Left kidney (tissue), 1 donor: ENCODE measurements at regions not wholly inside any gene's neighbourhood (a gene's known extent, or its start where the extent isn't known, plus 50 kb on each side); places are given as distances from the start of the nearest gene placed in this dataset.

Experiments used
- DNase-seq: peaks from one replicate; pipeline ENCODE4 v3.0.0-alpha.2; 2013

DNA sequence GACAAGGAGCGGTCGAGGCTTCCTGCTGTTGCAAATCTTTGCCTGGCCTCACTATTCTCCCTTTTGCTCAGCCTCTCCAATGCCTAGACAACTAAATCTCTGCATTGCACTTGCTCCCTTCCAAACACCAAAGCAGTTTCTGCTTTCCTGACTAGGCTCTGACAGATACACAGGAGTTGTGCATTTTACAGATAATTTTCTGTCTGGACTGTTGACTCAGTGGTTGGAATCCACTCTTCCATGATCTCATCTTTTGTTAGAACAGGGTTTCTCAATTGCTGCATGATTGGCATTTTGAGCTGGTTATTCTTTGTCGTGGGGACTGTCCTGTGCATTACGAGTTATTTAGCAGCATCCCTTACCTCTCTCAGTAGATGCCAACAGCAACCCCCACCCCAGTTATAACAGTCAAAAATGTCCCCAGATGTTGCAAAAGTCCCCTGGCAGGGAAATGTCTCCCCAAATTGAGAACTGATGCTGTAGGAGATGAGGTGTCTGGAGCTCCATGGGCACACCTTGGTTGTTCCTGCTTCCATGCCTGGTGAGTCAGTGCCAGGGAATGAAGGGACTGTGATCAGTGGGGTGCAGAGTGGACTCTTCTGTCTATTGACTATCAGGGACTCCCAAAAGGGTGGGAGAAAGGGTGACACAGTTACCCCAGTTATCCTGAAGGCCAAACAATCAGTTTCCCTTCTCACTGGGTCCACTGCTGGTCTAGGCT lies 557.4 kb upstream of the PSMD7 start:
- DNase-seq = no peak

DNA sequence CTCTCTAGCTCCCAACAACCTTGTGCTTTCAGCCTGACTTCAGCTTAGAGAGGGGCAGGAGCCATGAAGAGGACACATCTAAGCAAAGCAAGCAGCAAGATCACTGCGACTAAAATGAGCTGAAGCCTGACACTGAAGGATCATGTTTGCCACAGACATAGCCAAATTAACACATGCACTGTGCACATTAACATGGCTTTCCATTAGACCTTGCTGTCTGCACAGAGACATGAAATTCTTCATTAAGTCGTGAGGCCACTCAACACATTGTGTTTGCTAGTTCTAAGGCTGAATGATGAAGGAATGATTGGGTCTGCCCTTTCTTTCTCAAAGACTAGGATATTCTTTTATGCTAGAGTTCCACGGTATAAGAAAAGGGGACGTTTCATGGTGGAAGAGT lies 558.3 kb upstream of the PSMD7 start:
- no peak for DNase-seq

DNA sequence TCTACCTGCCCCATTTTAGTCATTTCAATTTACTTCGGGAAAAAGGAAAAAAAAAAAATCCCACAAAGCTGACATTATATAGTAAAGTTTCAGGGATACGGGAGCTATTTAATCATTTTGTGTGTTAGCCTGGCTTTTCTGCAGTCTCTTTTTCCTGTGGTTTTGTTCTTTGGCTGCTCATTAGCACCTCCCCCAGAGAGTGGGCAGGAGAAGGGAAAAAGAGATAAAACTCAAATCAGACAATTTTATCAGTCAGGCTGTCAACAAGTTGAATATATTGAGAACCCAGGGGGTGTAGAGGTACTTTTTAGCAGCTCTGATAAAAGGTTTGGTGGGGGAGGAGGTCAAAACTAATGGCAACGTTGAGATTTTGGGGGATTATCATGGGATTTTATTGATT lies 559.0 kb upstream of the PSMD7 start:
- DNase-seq = no peak

DNA sequence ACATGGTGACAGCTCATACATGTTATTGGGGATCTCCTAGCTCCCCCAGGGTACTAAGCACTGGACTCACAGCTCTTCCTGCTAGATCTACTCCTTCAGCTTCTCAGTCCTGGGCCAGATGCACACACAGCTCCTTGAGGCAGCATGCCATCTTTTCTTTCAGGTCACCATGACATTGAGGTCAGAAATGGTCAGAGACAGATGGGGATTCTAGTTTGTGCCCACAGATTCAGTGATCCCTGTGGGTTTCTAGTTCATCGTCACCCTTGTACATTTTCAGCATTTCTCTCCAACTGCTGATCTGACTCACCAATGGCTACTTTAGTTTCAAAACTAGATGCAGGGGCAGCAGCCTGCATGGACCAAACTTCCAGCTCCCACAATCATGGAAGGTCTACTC lies 560.7 kb upstream of the PSMD7 start:
- no peak for DNase-seq

DNA sequence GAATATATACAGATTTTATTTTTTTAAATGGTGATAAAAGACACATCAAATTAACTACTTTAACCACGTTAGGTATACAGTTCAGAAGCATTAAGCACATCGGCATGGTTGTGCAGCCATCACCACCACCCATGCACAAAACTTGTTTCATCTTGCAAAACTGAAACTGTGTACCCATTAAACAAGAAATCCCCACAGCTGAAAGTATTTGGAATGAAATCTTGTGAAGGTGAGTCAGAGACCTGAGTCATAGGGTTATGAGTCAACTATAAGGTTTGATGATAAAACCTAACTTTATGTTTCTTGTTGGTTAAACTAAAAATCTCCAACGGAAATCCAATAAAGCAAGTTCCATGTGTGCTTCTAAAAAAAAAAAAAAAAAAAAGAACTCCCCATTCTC lies 561.6 kb upstream of the PSMD7 start:
- DNase-seq = no peak

DNA sequence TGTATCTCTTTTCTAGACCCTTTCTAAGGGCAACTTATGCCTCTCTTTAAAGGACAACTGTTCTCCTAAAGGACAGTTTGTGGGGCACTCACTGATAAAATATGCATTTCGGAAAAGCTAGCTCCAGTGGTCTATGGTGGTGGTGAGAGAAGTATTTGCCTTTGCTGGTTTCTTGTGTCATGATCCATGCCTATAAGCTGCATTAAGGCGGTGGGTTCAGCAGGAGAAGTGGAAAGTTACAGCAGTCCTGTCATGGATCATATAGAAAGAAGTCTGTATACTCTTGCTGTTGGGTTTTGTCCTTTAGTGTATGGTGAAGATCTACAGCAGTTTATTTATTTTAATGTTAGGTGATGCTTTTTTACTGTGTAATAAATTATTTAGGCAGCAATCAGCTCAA lies 563.9 kb upstream of the PSMD7 start:
- DNase-seq = no peak

DNA sequence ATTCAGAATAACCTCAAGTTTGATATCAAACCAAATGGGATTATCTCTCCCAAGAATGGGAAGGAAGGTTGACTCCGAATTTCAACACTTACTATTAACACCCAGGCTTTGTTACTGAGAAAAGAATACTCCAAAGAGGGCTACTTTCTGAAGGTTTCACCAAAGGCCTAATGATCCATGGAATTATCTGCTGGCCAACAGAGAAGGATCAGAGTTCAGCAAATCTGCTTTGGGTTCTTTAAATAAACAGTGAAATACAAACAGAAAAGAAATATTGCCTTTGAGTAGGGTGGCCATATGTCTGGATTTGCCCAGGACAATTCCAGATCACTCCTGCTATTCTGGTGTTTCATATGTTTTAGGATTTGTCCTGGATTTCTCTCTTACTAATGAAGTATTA lies 564.5 kb upstream of the PSMD7 start:
- DNase-seq = no peak

DNA sequence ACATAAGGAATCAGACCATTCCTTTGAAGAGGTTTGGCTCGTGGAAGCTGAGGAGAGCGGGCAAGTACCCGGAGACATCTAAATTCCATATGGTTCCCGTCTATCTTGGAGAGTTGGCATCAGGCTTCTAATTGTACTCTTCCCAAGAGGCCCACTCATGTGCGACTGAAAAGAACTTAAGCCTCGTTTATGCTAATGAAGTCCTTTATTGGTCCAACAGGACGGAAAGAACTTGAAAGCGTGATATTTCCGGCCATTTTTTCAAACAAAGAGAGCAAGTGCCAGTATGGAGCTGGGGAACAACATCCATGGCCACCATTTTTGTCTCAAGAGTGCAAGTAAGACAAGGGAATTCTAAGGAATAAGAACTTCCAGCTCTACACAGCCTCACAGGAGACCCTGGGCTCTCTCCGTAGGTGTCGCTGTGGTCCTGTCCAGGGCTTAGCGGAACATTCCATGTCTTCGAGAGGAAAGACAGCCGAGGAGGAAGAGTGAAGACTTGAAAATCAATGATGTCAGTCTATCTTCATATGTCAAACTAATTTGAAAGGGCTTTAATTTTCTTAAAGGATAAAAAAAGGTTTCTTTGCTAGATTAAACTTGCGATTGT lies 566.0 kb upstream of the PSMD7 start:
- no peak for DNase-seq

DNA sequence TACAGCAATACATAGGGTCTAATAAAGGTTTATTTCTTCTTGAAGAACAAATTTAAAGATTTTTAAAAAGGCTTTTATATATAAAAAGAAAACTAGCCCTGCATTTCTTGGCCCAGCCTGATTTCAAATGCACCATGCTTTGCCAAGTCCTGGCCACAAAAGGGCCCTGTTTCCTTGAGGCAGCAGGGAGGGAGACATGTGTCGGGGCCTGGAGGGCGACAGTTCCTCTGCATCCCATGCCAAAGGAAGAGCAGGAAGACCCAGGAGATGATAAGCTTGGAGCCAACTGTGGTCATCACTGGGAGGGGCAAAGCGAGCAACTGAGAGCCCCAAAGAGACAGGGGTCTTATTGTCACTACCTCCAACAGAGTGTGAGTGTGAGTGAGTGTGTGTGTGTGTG lies 571.5 kb upstream of the PSMD7 start:
- DNase-seq = no peak

DNA sequence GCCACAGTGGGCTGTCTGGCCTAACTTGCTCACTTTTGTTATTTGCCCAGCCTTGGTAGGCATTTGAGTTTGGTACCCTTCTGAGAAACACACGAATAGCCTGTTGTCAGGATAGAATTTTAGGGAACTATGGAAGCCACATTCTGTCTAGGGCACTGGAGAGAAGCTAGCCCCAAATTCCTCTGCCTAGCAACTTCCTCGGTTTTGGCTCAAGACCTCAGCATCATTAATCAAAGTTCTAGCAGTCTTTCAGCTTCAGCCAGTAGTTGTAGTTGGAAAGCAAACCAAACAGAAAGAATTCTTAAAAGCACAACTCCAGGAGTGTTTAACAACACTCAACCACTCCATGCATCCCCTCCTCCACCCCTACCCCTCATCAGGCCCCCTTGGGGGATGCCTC lies 572.1 kb upstream of the PSMD7 start:
- no peak for DNase-seq

DNA sequence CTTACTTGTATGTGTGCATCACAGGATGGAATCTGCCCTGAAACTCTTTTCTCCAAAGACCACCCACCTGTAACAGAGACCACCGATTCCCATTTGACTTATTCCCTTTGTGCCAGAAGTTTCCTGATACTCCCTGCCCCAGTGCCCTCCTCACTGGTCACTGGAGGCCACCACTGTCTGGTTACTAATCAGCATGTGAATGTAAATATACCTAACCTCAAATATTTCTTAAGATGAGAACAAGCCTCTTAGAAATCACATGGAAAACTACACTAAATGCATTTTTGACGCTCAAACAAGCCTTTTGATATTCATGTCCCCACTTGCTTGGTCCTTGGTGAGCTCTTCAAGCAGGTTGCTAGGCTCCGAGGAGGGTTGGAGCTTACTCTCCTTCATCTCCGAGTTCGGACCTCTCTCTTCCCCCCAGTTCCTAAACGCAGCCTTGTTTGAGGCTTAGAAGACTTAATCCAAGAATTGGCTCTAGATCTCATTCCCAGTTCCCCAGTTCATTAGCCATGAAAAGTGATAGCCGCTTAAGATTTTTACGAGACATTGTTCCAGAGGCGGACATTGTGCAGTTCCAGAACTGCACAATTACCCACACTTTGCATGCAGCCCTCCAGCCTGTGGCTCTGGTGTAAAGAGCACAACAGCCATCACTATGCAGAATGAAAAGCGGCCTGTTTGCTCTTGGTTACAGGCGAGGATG lies 579.2 kb upstream of the PSMD7 start:
- no peak for DNase-seq

DNA sequence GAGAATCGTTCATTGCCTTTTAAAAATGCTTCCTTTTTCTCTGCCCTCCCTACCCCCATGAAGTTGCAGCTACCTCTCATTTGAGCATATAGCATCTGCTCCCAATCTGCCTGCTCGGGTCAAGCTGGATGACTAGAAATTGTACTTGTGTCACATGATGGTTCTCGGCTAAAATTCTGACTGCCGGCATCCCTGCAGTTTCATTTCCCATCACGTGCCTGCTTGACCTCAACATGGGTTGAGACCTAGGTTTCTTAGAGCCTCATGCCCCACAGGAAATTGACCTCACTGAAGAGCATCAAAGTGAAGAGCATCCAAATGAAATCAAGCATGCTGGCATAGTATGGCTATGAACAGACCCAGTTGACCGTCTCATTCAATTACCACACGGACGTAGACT lies 581.6 kb upstream of the PSMD7 start:
- no peak for DNase-seq

DNA sequence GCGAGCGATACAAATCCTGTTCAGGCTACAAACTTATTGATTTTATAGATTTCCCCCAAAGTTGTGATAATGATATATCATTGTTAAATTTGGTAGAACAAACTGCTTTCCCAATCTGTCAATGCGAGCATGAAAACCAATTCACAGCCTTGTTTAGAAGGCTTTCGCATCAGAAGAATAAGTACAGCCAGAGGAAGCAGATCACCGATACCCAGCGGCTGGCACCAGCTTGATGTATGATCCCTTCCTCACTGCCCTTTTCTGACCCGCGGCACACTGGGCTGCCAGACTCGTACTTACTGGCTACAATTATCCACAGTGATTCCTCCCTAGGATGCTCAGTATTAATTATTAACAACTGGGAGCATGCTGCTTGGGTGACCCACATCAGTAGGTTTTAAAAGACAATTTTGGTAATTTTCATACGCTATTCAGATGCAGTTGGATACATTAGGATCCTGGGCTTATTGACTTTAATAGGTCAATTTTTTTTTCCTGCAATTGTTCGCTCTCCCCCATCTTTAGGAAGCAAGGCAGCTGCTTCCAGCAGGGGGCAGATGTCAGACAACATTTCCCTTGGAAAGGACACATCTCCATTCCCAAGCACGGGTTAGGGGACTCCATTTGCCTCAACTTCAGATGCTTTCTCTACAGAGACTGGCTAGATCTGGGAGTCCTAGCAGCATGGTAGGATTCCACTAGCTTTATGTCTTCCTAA lies 582.7 kb upstream of the PSMD7 start:
- peak; percentile 18 for DNase-seq

DNA sequence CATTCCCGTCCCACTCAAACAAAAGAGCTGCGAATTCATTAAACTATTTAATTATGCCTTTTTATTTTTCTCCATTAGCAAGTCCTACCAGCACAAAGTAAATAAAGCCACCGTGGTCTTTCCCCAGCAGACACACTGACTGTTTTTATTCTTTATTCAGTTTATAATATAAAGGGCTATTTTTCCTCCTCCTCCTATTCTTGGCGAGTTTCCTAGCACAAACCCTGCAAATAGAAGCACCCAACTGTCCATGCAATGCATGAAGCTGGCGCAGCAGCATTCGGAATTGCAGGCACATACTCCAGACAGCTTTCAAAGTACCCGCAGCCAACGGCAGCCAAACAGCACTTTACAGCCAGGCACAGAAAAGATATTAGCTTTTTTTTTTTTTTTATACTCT lies 583.4 kb upstream of the PSMD7 start:
- no peak for DNase-seq

DNA sequence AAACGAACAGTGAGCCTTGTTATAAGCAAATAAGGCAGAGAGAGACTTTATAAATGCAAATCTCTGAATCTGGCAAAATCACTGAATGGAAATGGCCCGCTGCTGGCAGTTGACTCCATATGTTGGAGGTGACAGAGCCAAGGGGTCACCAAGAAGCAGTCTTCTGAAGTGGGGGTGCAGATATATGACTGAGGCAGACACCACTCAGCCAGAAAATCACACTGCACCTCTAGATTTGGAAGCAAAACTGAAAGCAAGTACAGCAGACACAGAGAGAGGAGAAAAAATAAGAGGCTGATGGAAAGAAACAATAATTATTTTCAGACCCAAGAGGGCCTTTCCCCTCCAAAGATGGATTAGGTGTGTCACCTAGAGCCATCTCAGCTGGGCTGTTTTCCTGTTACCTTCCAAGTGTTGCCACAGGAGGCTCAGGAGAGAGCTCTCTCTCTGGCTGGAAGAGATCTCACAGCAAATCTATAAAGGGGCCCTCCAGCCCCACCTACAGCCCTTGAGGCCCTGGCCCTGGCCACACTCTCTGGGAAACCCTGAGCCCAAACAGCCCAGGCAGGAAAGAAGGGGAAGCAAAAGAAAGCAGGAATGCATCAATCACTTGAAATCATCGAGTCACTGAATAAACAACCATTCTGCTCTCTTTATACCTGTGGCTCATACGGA lies 585.1 kb upstream of the PSMD7 start:
- DNase-seq = no peak

DNA sequence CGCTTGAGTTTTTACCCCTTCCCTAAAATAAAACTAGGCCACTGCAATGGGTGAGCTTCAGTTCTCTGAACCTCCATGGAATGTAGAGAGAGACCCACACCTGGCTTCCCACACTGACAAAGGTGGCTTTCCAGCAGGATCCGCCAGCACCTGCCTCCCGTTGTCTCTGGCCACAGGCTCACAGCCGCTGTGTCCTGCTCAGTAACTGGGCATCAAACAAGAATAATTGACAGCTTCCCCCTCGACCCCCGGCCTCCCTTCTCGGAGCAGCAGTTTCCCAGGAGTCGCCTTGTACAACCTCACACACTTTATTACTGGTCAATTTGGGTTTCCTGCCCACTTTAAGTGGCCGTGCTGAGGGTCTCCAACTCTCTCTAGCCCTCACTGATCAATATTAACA lies 586.1 kb upstream of the PSMD7 start:
- no peak for DNase-seq

DNA sequence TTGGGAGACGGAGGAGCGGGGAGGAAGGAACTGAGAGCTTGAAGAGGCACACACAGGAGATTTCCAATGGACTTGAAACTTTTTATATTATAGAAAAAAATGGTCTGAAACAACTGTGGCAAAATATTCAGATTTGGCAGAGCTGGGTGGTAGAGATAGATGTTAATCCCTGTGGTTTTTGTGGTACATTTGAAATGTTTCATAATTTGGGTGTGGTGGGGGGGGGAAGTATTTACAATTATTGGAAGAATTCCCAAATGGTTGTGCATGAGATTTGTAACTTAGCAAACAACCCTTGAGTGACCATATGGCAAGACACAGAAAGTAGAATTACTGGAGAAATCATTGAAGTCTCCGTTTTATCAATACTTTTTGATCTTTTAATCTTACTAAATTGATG lies 588.8 kb upstream of the PSMD7 start:
- DNase-seq = no peak

DNA sequence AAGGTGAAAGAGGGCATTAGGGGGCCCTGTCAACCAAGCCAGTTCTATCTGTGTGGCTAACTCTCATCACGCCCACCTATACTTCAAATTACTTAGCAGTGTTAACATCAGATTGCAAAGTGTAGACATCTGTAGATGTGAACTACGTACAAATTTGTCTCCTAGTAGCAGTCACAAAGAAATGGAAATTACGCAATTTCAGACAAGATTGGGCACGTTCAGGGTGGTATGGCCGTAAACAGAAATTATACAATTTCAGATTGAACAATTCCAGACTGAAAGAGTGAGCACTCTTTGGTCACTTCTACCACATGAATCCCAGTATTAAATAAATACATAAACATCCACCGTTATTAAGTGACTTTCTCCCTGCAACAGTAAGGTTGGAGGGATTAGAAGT lies 592.7 kb upstream of the PSMD7 start:
- DNase-seq = no peak

DNA sequence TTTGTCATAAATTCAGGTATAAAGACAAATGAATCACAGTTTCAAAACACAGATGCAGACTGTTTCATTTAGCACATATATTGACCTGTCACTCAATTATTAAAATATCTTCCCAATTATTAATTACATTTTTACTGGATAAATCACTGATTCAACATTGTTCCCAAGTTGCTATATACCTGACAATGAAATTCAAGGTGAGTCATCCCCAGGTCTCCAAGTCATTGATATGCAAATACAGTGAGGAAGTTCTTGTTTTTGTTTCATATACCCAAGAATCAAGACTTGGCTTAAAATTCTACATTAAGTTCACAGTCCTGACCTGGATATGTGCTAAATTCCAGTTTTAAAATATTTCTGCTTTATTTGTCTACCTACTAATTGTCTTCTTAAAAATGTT lies 599.3 kb upstream of the PSMD7 start:
- no peak for DNase-seq

DNA sequence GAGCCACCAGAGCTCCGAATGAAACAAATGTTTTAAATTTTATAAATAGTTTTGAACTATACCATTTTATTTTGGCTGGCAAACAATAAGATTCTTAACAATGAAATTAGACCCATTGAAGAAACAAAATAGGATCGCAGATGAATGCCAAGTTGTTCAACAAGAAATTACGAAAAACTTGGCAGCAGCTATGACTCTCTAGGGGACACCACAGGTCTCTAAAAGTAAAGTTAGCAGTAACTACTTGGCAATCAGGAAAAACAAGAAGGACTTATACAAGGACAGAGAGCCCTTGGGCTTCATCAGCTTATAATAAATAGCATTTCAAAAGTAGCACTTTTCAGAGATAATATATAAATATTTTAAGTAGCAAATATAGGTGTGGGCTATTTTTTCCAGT lies 603.8 kb upstream of the PSMD7 start:
- no peak for DNase-seq

DNA sequence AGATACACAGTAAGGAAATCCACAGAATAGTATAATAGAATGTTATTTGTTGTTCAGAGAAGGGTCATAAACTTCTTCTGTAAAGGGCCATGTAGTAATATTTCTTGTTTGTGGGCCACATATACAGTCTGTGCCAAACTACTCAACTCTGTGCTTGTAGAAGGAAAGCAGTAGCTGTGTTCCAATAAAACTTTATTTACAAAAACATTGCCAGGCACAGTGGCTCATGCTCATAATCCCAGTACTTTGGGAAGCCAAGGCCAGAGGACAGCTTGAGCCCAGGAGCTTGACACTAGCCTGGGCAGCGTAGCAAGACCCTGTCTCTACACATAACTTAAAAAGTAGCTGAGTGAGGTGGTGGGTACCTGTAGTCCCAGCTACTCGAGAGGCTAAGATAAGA lies 612.8 kb upstream of the PSMD7 start:
- DNase-seq = no peak

DNA sequence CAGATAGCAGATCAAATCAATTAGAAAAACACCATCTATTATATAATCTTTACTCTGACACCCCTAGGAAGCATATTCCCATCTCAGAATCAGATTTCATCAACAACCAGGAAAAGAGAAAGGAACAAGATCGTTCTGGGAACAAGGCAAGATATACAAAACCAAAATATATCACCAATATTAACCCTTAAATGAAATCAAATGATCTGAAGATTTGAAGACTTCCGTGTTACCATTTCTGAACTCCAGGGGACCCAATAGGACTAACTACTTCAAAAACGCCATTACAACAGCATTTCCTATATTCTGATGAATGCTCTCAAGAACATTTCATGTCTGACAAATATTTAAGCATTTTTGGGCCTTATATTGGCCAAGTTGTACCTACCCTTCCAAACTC lies 624.2 kb upstream of the ZFHX3 start:
- no peak for DNase-seq
